GM12878 (cell line): ENCODE measurements at regions not wholly inside any gene's neighbourhood (a gene's known extent, or its start where the extent isn't known, plus 50 kb on each side); places are given as distances from the start of the nearest gene placed in this dataset.

ENCODE experiments used
- ATAC-seq: fragments of 200-7000 bp; cut with Tn5 transposase; 3 replicates; pipeline ENCODE4 v1.9.1; 2020; ENCODE audit warnings: mild to moderate bottlenecking, moderate library complexity
- BruUV-seq: library from RNA; stranded (reverse); fragments of 400-500 nt; replicated peaks from 2 replicates; lab custom pipeline; 2021; lab: Mats Ljungman, UMichigan
- CTCF ChIA-PET: fragments of 300-600 bp; sonication (Branson Sonifier 250); formaldehyde crosslinking; extraction: SDS; loops from one replicate; lab custom pipeline; 2021; ENCODE audit warnings: inconsistent platforms; lab: Yijun Ruan, JAX
- POLR2A ChIA-PET: fragments of 350-600 bp; formaldehyde crosslinking; extraction: SDS; loops from one replicate; lab custom pipeline; 2021; ENCODE audit warnings: inconsistent platforms; lab: Charles Lee
- RAD21 ChIA-PET: fragments of 300-600 bp; sonication (Branson Sonifier 250); formaldehyde crosslinking; loops from one replicate; lab custom pipeline; 2023; ENCODE audit warnings: antibody characterized with exemption; ENCODE audit not compliant: unreplicated experiment; lab: Charles Lee
- SMC1A ChIA-PET: fragments of 300-600 bp; sonication (Branson Sonifier 250); formaldehyde crosslinking; loops from one replicate; lab custom pipeline; 2023; ENCODE audit not compliant: unreplicated experiment, uncharacterized antibody; lab: Charles Lee
- DNase-seq: peaks from one replicate; pipeline ENCODE4 v3.0.0-alpha.2; 2011; ENCODE audit warnings: low read depth, low spot score
- FAIRE-seq: peaks from 3 replicates; lab custom pipeline; 2011; peaks lifted over from hg19 to GRCh38; lab: Jason Lieb, UNC
- H2AFZ ChIP-seq: 2 replicates; pipeline ENCODE4 v1.6.0; 2011; ENCODE audit warnings: low read depth, low read length, control low read depth; ENCODE audit not compliant: control insufficient read depth
- H3K27ac ChIP-seq: 2 replicates; pipeline ENCODE4 v1.5.1; 2011; ENCODE audit warnings: control low read depth; ENCODE audit not compliant: control insufficient read depth, insufficient read depth
- H3K27me3 ChIP-seq, 2 experiments: replicated peaks in 1 of 2; 2 replicates each; pipeline versions ENCODE4 v1.6.0 to v1.6.1; 2011; ENCODE audit warnings: low read length in 1 of 2; ENCODE audit not compliant: control insufficient read depth in 2 of 2, insufficient read depth in 2 of 2
- H3K36me3 ChIP-seq, 2 experiments: 2 replicates each; pipeline ENCODE4 v1.5.1; 2011; ENCODE audit warnings: low read length in 1 of 2; ENCODE audit not compliant: control insufficient read depth in 2 of 2, insufficient read depth in 2 of 2
- H3K4me1 ChIP-seq: 2 replicates; pipeline ENCODE4 v1.6.1; 2011; ENCODE audit warnings: mild to moderate bottlenecking, low read length, moderate library complexity, mixed read lengths; ENCODE audit not compliant: control insufficient read depth, insufficient read depth
- H3K4me2 ChIP-seq: 2 replicates; pipeline ENCODE4 v1.6.0; 2011; ENCODE audit warnings: control low read depth; ENCODE audit not compliant: control insufficient read depth, insufficient read depth
- H3K4me3 ChIP-seq: fragments of 200-600 bp; sonication (generic); 2 replicates; pipeline ENCODE4 v1.5.1; 2016
- H3K79me2 ChIP-seq: 2 replicates; pipeline ENCODE4 v1.6.0; 2011; ENCODE audit warnings: low read length; ENCODE audit not compliant: control insufficient read depth, insufficient read depth
- H3K9ac ChIP-seq: 2 replicates; pipeline ENCODE4 v1.8.0; 2011; ENCODE audit warnings: low read length, control low read depth, mixed read lengths; ENCODE audit not compliant: control insufficient read depth, insufficient read depth
- H3K9me3 ChIP-seq: replicated peaks from 3 replicates; pipeline ENCODE4 v1.5.1; 2011; ENCODE audit warnings: mild to moderate bottlenecking, low read length; ENCODE audit not compliant: control insufficient read depth, insufficient read depth
- H4K20me1 ChIP-seq: 2 replicates; pipeline ENCODE4 v1.6.0; 2011; ENCODE audit not compliant: control insufficient read depth, insufficient read depth
- BCLAF1 ChIP-seq: fragments of 450-650 bp; IDR thresholded peaks from 2 replicates; pipeline ENCODE4 v1.6.1; 2017; ENCODE audit warnings: antibody characterized with exemption, mild to moderate bottlenecking, moderate library complexity
- CBX3 ChIP-seq: fragments of 200-600 bp; sonication (generic); IDR thresholded peaks from 2 replicates; pipeline ENCODE4 v1.6.1; 2016; ENCODE audit warnings: low read depth, borderline replicate concordance
- CHD2 ChIP-seq: IDR thresholded peaks from 2 replicates; pipeline ENCODE4 v1.6.1; 2011; ENCODE audit warnings: low read depth, low read length, improper control_type of control experiment, borderline replicate concordance
- EZH2 ChIP-seq: IDR thresholded peaks from 2 replicates; pipeline ENCODE4 v1.6.1; 2012; ENCODE audit warnings: low read depth, mild to moderate bottlenecking, control low read depth, inconsistent platforms, low read length, borderline replicate concordance; ENCODE audit not compliant: control insufficient read depth
- HDAC2 ChIP-seq: fragments of 200-600 bp; sonication (generic); IDR thresholded peaks from 2 replicates; pipeline ENCODE4 v1.6.1; 2017
- MEF2A ChIP-seq: IDR thresholded peaks from 2 replicates; pipeline ENCODE4 v1.6.1; 2011; ENCODE audit warnings: low read depth, mild to moderate bottlenecking, low read length, moderate library complexity; ENCODE audit not compliant: insufficient read depth
- MEF2B ChIP-seq: fragments of 450-650 bp; IDR thresholded peaks from 2 replicates; pipeline ENCODE4 v1.6.1; 2018; ENCODE audit warnings: mild to moderate bottlenecking, moderate library complexity; ENCODE audit not compliant: partially characterized antibody, poor library complexity, severe bottlenecking
- NR2F1 ChIP-seq: fragments of 450-650 bp; conservative IDR thresholded peaks from 2 replicates; pipeline ENCODE4 v1.6.1; 2017; ENCODE audit warnings: mild to moderate bottlenecking
- TAF1 ChIP-seq: IDR thresholded peaks from 2 replicates; pipeline ENCODE4 v1.6.1; 2011; ENCODE audit warnings: mild to moderate bottlenecking, low read depth, low read length, borderline replicate concordance
- YBX1 ChIP-seq: fragments of 450-650 bp; IDR thresholded peaks from 2 replicates; pipeline ENCODE4 v1.6.1; 2016; ENCODE audit warnings: antibody characterized with exemption
- ZNF207 ChIP-seq: fragments of 450-650 bp; IDR thresholded peaks from 2 replicates; pipeline ENCODE4 v1.6.1; 2014; ENCODE audit warnings: antibody characterized with exemption, mild to moderate bottlenecking, borderline replicate concordance
- WGBS: methylation state at CpG from one replicate; pipeline ENCODE4 v1.1.6; 2016; ENCODE audit warnings: low lambda C conversion rate; ENCODE audit not compliant: insufficient replicate concordance, insufficient coverage; ENCODE audit errors: missing lambda C conversion rate; 5-methylcytosine and 5-hydroxymethylcytosine counted together
- in situ Hi-C: fragments of 300-500 bp; cut with MboI; formaldehyde crosslinking; loops from 9 replicates; pipeline ENCODE4 v1.14.3; 2018; ENCODE audit warnings: mixed read lengths
- intact Hi-C: fragments of 100-400 bp; cut with micrococcal nuclease; formaldehyde crosslinking; loops from one replicate; pipeline ENCODE4 v1.14.2; 2022; ENCODE audit not compliant: unreplicated experiment
- TF ChIP-seq, protein P1 (sequence below): fragments of 450-650 bp; IDR thresholded peaks from 2 replicates; pipeline ENCODE4 v1.6.1; 2016; ENCODE audit warnings: mild to moderate bottlenecking, moderate library complexity, borderline replicate concordance
- TF ChIP-seq, protein P2 (sequence below): IDR thresholded peaks from 2 replicates; pipeline ENCODE4 v1.6.1; 2012; ENCODE audit warnings: low read depth, low read length, improper control_type of control experiment

GRCh38 chr11:116498161-116498560 is 274.6 kb downstream of the BUD13 start:
- TF ChIP-seq HDAC2 (no peak), MEF2B (no peak), MEF2A (no peak), YBX1 (no peak), BCLAF1 (no peak), CHD2 (no peak), TAF1 (no peak), NR2F1 (no peak), ZNF207 (no peak), EZH2 (no peak), CBX3 (no peak)
- TF ChIP-seq, protein P1, sequence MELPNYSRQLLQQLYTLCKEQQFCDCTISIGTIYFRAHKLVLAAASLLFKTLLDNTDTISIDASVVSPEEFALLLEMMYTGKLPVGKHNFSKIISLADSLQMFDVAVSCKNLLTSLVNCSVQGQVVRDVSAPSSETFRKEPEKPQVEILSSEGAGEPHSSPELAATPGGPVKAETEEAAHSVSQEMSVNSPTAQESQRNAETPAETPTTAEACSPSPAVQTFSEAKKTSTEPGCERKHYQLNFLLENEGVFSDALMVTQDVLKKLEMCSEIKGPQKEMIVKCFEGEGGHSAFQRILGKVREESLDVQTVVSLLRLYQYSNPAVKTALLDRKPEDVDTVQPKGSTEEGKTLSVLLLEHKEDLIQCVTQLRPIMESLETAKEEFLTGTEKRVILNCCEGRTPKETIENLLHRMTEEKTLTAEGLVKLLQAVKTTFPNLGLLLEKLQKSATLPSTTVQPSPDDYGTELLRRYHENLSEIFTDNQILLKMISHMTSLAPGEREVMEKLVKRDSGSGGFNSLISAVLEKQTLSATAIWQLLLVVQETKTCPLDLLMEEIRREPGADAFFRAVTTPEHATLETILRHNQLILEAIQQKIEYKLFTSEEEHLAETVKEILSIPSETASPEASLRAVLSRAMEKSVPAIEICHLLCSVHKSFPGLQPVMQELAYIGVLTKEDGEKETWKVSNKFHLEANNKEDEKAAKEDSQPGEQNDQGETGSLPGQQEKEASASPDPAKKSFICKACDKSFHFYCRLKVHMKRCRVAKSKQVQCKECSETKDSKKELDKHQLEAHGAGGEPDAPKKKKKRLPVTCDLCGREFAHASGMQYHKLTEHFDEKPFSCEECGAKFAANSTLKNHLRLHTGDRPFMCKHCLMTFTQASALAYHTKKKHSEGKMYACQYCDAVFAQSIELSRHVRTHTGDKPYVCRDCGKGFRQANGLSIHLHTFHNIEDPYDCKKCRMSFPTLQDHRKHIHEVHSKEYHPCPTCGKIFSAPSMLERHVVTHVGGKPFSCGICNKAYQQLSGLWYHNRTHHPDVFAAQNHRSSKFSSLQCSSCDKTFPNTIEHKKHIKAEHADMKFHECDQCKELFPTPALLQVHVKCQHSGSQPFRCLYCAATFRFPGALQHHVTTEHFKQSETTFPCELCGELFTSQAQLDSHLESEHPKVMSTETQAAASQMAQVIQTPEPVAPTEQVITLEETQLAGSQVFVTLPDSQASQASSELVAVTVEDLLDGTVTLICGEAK: no peak
- TF ChIP-seq, protein P2, sequence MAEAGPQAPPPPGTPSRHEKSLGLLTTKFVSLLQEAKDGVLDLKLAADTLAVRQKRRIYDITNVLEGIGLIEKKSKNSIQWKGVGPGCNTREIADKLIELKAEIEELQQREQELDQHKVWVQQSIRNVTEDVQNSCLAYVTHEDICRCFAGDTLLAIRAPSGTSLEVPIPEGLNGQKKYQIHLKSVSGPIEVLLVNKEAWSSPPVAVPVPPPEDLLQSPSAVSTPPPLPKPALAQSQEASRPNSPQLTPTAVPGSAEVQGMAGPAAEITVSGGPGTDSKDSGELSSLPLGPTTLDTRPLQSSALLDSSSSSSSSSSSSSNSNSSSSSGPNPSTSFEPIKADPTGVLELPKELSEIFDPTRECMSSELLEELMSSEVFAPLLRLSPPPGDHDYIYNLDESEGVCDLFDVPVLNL: no peak
- Histone ChIP-seq H2AFZ (no peak overlapping the region), H3K9ac (no peak overlapping the region), H3K27me3 (peaks cover 5 to 12% of the 10 kb centered on the region in 2 experiments), H3K27ac (no peak overlapping the region), H3K4me3 (no peak overlapping the region), H3K9me3 (no peaks in the 10 kb centered on the region), H3K4me2 (no peak overlapping the region), H4K20me1 (no peaks in the 10 kb centered on the region), H3K36me3 (no peaks in the 10 kb centered on the region), H3K4me1 (no peaks in the 10 kb centered on the region), H3K79me2 (no peaks in the 10 kb centered on the region)
- ChIA-PET CTCF (interaction anchor here (2.0 kb wide), 1 partner anchor 193 kb away, joined by 8 read pairs; no protein-coding TSS in a partner anchor), RAD21 (no interaction called here), POLR2A (no interaction called here), SMC1A (no interaction called here)
- in situ Hi-C loops (no loop called here), intact Hi-C loops (loop anchor here (5.0 kb wide), 1 partner anchor 1161 kb away; no protein-coding TSS in a partner anchor)
- WGBS: 22% methylated on average over 6 of the region's 6 CpGs
- no TSS peak for BruUV-seq
- ATAC-seq (no peak), FAIRE-seq (no peak), DNase-seq (no peak)
